A549 (cell line): ENCODE measurements at regions not wholly inside any gene's neighbourhood (a gene's known extent, or its start where the extent isn't known, plus 50 kb on each side); places are given as distances from the start of the nearest gene placed in this dataset.
"Not testable (repeated sequence)": the region's sequence is repeated elsewhere in the genome, so short reads cannot be mapped to it uniquely, and the experiment has no call there.

ENCODE experiments used
- ATAC-seq, 2 experiments: fragments of 200-7000 bp in 1 of 2; fragments of >200 bp in 1 of 2; cut with Nextera tagmentation in 1 of 2; cut with Tn5 transposase in 1 of 2; 3 replicates each; pipeline versions ENCODE4 v1.8.0 to v1.9.1; 2018 to 2020; ENCODE audit warnings: mild to moderate bottlenecking in 1 of 2, moderate library complexity in 1 of 2
- CTCF ChIA-PET: fragments of 300-600 bp; sonication (Branson Sonifier 250); formaldehyde crosslinking; extraction: SDS; loops from one replicate; lab custom pipeline; 2021; ENCODE audit warnings: antibody characterized with exemption, inconsistent platforms; lab: Yijun Ruan, JAX
- POLR2A ChIA-PET: fragments of 350-600 bp; formaldehyde crosslinking; extraction: SDS; loops from one replicate; lab custom pipeline; 2021; ENCODE audit warnings: antibody characterized with exemption, inconsistent platforms; lab: Yijun Ruan, JAX
- DNase-seq, 2 experiments: peaks; one replicate each; pipeline versions ENCODE4 v3.0.0 to v3.0.0-alpha.2; 2011 to 2016; ENCODE audit warnings: low read depth in 1 of 2, low spot score in 1 of 2
- FAIRE-seq: peaks from 2 replicates; lab custom pipeline; 2011; peaks lifted over from hg19 to GRCh38; lab: Jason Lieb, UNC
- H3K27ac ChIP-seq, 2 experiments: fragments of >200 bp; sonication (Bioruptor Twin); formaldehyde crosslinking; 3 replicates each; pipeline ENCODE4 v1.5.1; 2016 to 2017
- H3K4me1 ChIP-seq: fragments of >200 bp; sonication (Bioruptor Twin); formaldehyde crosslinking; 3 replicates; pipeline ENCODE4 v1.6.1; 2016
- H3K4me2 ChIP-seq: fragments of >200 bp; sonication (Bioruptor Twin); formaldehyde crosslinking; 3 replicates; pipeline ENCODE4 v1.6.1; 2016
- H3K4me3 ChIP-seq: fragments of >200 bp; sonication (Bioruptor Twin); formaldehyde crosslinking; 3 replicates; pipeline ENCODE4 v1.5.1; 2016
- H3K9me3 ChIP-seq: fragments of >200 bp; sonication (Bioruptor Twin); formaldehyde crosslinking; 3 replicates; pipeline ENCODE4 v1.6.1; 2016
- ATOH8 ChIP-seq: fragments of 250-450 bp; sonication (Bioruptor Pico); IDR thresholded peaks from 2 replicates; pipeline ENCODE4 v1.5.0; 2020; ENCODE audit warnings: low read depth, mild to moderate bottlenecking, moderate library complexity
- BHLHE40 ChIP-seq: IDR thresholded peaks from 2 replicates; pipeline ENCODE4 v1.6.1; 2012; ENCODE audit warnings: low read depth, low read length, inconsistent platforms
- CEBPB ChIP-seq, 2 experiments: fragments of >200 bp in 1 of 2; sonication (Bioruptor Twin) in 1 of 2; formaldehyde crosslinking in 1 of 2; IDR thresholded peaks; 2 replicates each; pipeline ENCODE4 v1.6.1; 2012 to 2016
- CHD2 ChIP-seq: fragments of 150-350 bp; IDR thresholded peaks from 2 replicates; pipeline ENCODE4 v1.6.1; 2014; ENCODE audit warnings: low read length; ENCODE audit not compliant: partially characterized antibody
- CHD4 ChIP-seq: fragments of 200-600 bp; sonication (generic); IDR thresholded peaks from 2 replicates; pipeline ENCODE4 v1.6.1; 2016; ENCODE audit warnings: antibody characterized with exemption, mild to moderate bottlenecking, borderline replicate concordance
- EHMT2 ChIP-seq: fragments of 200-600 bp; sonication (generic); IDR thresholded peaks from 2 replicates; pipeline ENCODE4 v1.6.1; 2016; ENCODE audit warnings: antibody characterized with exemption, low read depth, mild to moderate bottlenecking, moderate library complexity
- ELK1 ChIP-seq: fragments of 150-350 bp; IDR thresholded peaks from 2 replicates; pipeline ENCODE4 v1.6.1; 2014; ENCODE audit warnings: low read depth, mild to moderate bottlenecking, low read length
- FOXS1 ChIP-seq: fragments of 250-450 bp; sonication (Bioruptor Pico); IDR thresholded peaks from 2 replicates; pipeline ENCODE4 v1.5.0; 2020; ENCODE audit warnings: mild to moderate bottlenecking, moderate library complexity
- HEYL ChIP-seq: fragments of 250-450 bp; sonication (Bioruptor Pico); IDR thresholded peaks from 2 replicates; pipeline ENCODE4 v1.8.0; 2021; ENCODE audit warnings: mild to moderate bottlenecking, moderate library complexity
- MAZ ChIP-seq: fragments of 150-350 bp; IDR thresholded peaks from 2 replicates; pipeline ENCODE4 v1.6.1; 2014; ENCODE audit warnings: antibody characterized with exemption, low read depth, low read length, borderline replicate concordance
- NR3C1 ChIP-seq: fragments of >200 bp; sonication (Bioruptor Twin); formaldehyde crosslinking; IDR thresholded peaks from 3 replicates; pipeline ENCODE4 v1.6.1; 2017
- PBX3 ChIP-seq: IDR thresholded peaks from 2 replicates; pipeline ENCODE4 v1.6.1; 2012
- RAD21 ChIP-seq, 2 experiments: fragments of >200 bp in 1 of 2; sonication (Bioruptor Twin) in 1 of 2; formaldehyde crosslinking in 1 of 2; IDR thresholded peaks in 1 of 2; conservative IDR thresholded peaks in 1 of 2; 2 replicates in 1 of 2; 3 replicates in 1 of 2; pipeline ENCODE4 v1.6.1; 2012 to 2018; ENCODE audit warnings: inconsistent platforms in 1 of 2
- RARB ChIP-seq: fragments of 250-450 bp; sonication (Bioruptor Pico); IDR thresholded peaks from 2 replicates; pipeline ENCODE4 v1.8.0; 2021; ENCODE audit warnings: mild to moderate bottlenecking, moderate library complexity
- REST ChIP-seq: fragments of 200-600 bp; sonication (generic); IDR thresholded peaks from 2 replicates; pipeline ENCODE4 v1.6.1; 2016; ENCODE audit warnings: antibody characterized with exemption, mild to moderate bottlenecking, moderate library complexity
- RNF2 ChIP-seq: fragments of 200-600 bp; sonication (generic); IDR thresholded peaks from 2 replicates; pipeline ENCODE4 v1.6.1; 2016; ENCODE audit warnings: low read depth, mild to moderate bottlenecking, antibody characterized with exemption, moderate library complexity, borderline replicate concordance
- SMC3 ChIP-seq: fragments of >200 bp; sonication (Bioruptor Twin); formaldehyde crosslinking; IDR thresholded peaks from 3 replicates; pipeline ENCODE4 v1.6.1; 2018; ENCODE audit warnings: inconsistent platforms
- WGBS: methylation state at CpG from one replicate; pipeline ENCODE4 v1.1.6; 2017; ENCODE audit errors: missing lambda C conversion rate; 5-methylcytosine and 5-hydroxymethylcytosine counted together

- Histone ChIP-seq H3K4me3 (no peak overlapping the region), H3K9me3 (no peaks in the 10 kb centered on the region), H3K4me2 (no peak overlapping the region), H3K27ac (no peak overlapping the region), H3K4me1 (no peaks in the 10 kb centered on the region)
- TF ChIP-seq EHMT2, result no peak
- no peak for ATAC-seq
- ChIA-PET CTCF (no interaction called here), POLR2A (no interaction called here)
- 71% methylated on average over 2 of the region's 2 CpGs for WGBS
- no peak for FAIRE-seq
- no peak for DNase-seq
Observed at GRCh38 chr5:106780355-106780754, 890.4 kb downstream of the EFNA5 start.

- ATAC-seq, H3K4me2 ChIP-seq, H3K4me3 ChIP-seq, DNase-seq, POLR2A ChIA-PET, H3K27ac ChIP-seq, H3K4me1 ChIP-seq, CTCF ChIA-PET, FAIRE-seq, H3K9me3 ChIP-seq: not testable (repeated sequence)
- 44% methylated on average over 6 of the region's 6 CpGs for WGBS
Observed at GRCh38 chr5:106776515-106776914, 894.2 kb downstream of the EFNA5 start.

GRCh38 chr5:106768392-106768791, 902.3 kb downstream of the EFNA5 start:
- ATAC-seq (no peak), DNase-seq (no peak), FAIRE-seq (no peak)
- H3K9me3 ChIP-seq, result no peaks in the 10 kb centered on the region
- TF ChIP-seq ATOH8 (CRISPR knock-in tag), result no peak
- peak; percentile 19 to 56; a peak in 2 of 4 replicates for TF ChIP-seq CEBPB (IDR thresholded peaks at IDR 0.05)
- WGBS, result 46% methylated on average over 4 of the region's 4 CpGs
- no peak overlapping the region for H3K27ac ChIP-seq
- CTCF ChIA-PET, result no interaction called here
- no peak overlapping the region for H3K4me3 ChIP-seq
- POLR2A ChIA-PET, result no interaction called here
- H3K4me2 ChIP-seq, result no peak overlapping the region
- H3K4me1 ChIP-seq, result no peaks in the 10 kb centered on the region

GRCh38 chr5:106766916-106767315, 903.8 kb downstream of the EFNA5 start:
- CTCF ChIA-PET, result no interaction called here
- Histone ChIP-seq H3K4me2 (no peak overlapping the region), H3K4me3 (no peak overlapping the region), H3K27ac (no peak overlapping the region), H3K4me1 (no peaks in the 10 kb centered on the region), H3K9me3 (no peaks in the 10 kb centered on the region)
- FAIRE-seq (no peak), DNase-seq (no peak), ATAC-seq (no peak)
- no peak for TF ChIP-seq CEBPB (IDR thresholded peaks at IDR 0.05)
- no peak for TF ChIP-seq RARB (CRISPR knock-in tag)
- no peak for TF ChIP-seq HEYL (CRISPR knock-in tag)
- no peak for TF ChIP-seq BHLHE40
- no peak for TF ChIP-seq FOXS1 (CRISPR knock-in tag)
- TF ChIP-seq NR3C1, result no peak
- no peak for TF ChIP-seq SMC3
- TF ChIP-seq ELK1, result no peak
- TF ChIP-seq RNF2, result no peak
- WGBS, result 85% methylated on average over 2 of the region's 2 CpGs
- POLR2A ChIA-PET, result no interaction called here

GRCh38 chr5:106759581-106759980, 911.2 kb downstream of the EFNA5 start:
- Histone ChIP-seq H3K4me1 (no peaks in the 10 kb centered on the region), H3K27ac (no peak overlapping the region), H3K9me3 (no peaks in the 10 kb centered on the region), H3K4me3 (no peak overlapping the region), H3K4me2 (no peak overlapping the region)
- ChIA-PET POLR2A (no interaction called here), CTCF (interaction anchor here (0.7 kb wide), 1 partner anchor 846 kb away, joined by 3 read pairs; no protein-coding TSS in a partner anchor)
- FAIRE-seq (no peak), ATAC-seq (no peak), DNase-seq (peak in 1 of 2 experiments; percentile 11)
- TF ChIP-seq RAD21 (conservative IDR thresholded peaks at IDR 0.05 in 1 of 2, IDR thresholded peaks at IDR 0.05 in 1 of 2) (no peak), MAZ (no peak), CHD2 (no peak), PBX3 (no peak), CHD4 (no peak), RNF2 (no peak), SMC3 (no peak), REST (no peak)
- WGBS, result 39% methylated on average over 3 of the region's 3 CpGs
